OCI-M2 (cell line): ENCODE measurements at regions not wholly inside any gene's neighbourhood (a gene's known extent, or its start where the extent isn't known, plus 50 kb on each side); places are given as distances from the start of the nearest gene placed in this dataset.
"Not testable (repeated sequence)": the region's sequence is repeated elsewhere in the genome, so short reads cannot be mapped to it uniquely, and the experiment has no call there.

ENCODE experiments used
- DNase-seq: peaks from one replicate; lab custom pipeline; 2025; ENCODE audit not compliant: unreplicated experiment; lab: John Stamatoyannopoulos, UW

DNA sequence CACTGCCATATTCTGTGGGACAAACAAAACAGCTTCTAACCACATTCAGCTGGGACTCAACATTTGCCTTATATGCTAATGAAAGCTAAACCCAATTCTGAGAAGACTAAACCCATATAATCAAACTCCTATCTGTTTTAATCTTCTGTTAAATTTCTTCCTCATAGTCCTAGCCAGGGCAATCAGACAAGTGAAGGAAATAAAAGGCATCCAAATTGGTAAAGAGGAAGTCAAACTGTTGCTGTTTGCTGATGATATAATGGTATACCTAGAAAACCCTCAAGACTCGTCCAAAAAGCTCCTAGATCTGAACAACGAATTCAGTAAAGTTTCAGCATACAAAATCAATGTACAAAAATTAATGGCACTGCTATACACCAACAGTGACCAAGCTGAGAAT, 157.1 kb downstream of the PHLDA1 start:
- no peak for DNase-seq

GRCh38 chr12:75872762-75873161, 158.8 kb downstream of the PHLDA1 start:
- DNase-seq = no peak

DNA sequence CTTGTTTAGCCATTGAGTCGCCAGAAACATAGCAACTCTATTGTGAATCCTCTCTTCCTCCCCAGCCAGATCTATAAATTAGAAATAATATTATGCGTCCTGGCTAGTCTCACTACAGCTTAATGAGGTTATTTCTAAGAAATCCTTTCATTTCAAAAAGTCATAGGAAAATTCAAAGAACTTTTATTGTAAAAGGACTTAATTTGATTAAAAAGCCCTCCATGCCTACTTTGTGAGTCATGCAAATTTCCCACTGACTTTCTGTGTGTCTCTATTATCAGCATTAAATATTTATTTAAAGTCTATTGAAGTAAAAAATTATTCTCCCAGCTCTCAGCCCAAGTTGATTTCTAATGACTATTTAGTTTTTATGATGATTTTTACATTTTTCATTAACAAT, 160.7 kb downstream of the PHLDA1 start:
- DNase-seq = no peak

GRCh38 chr12:75868501-75868900, 163.1 kb downstream of the PHLDA1 start:
- DNase-seq = no peak

DNA sequence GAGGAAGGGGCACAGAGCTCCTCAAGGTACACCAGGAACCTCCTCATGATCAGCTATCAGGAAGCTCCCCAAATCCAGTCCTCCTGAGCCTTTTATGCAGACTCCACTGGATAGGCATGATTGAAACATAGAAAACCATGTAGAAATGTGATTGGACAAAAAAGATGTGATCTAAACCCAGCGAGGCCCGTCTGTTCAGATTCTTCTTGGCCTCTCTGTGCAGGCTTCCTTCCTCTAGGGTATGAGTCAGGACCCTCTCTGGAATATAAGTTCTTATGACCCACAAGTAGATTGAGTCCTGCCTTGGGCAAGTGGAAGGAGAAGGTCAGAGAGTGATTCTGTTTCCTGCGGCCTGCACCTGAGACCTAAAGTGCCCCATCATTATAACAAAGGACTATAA, 166.3 kb downstream of the PHLDA1 start:
- no peak for DNase-seq

DNA sequence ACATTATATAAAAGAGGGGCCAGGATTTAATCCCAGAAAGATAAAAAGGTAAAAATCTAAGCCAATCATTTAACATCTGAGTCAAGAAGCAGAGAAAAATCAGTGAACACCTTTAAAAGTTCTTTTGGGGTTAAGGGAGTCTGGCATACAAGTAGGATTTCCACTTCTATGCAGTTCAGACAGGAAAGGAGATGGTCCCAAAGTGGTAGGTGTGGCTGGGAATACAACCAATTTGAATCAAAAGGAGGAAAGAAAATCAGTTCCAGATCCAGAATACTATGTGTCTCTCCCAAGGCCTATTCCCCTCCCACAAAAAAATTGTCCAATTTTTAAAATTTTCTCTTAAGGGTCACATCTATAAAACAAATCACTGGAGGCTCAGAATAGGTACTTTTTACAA, 167.4 kb downstream of the PHLDA1 start:
- no peak for DNase-seq

DNA sequence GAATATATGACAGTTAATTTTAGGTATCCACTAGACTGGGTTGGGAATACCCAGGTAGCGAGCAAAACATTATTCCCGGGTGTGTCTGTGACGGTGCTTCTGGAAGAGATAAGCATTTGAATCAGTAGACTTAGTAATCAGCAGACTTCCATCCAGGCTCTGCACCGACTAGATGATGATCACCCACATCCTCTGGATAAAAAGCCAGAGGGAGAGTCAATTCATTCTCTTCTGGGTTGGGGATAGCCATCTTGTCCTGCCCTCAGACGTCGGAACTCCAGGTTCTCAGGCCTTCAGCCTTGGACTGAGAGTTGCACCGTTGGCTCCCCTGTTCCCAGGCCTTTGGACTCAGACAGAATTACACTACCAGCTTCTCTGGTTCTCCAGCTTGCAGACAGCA, 168.0 kb downstream of the PHLDA1 start:
- DNase-seq = no peak

DNA sequence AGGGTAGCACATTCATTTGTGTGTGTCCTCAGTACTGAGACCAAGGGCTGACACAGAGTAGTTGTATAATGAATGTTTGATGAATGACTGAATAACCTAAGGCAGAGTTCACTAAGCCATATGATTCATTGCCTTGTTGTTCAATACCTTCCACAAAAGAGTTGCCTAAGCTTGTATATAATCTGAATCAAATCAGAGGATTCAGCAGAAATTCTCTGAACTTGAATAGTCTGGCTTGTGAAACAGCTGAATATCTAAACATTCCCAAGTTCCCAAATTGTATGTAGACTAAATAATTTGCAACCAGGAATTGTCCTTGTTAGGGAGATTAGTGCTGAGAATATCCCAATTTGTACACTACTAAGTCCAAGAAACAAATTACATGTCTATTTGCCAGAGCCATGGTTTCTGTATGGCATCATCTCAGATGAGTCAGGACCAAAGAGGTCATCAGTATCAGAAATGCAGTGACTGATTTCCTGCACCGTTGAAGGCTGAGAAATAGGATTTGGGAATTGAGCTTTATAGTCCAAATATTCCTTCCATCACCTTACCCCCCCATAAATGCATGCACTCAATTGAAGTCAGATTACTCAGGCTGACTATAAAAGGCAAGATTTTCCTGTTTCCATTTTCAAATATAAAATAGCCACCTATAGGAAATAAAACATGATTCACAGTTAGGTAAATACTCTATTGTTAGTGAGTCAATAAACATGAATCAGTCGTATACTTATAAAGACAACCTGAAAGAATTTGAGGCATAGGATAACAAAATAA, 168.7 kb downstream of the PHLDA1 start:
- no peak for DNase-seq

DNA sequence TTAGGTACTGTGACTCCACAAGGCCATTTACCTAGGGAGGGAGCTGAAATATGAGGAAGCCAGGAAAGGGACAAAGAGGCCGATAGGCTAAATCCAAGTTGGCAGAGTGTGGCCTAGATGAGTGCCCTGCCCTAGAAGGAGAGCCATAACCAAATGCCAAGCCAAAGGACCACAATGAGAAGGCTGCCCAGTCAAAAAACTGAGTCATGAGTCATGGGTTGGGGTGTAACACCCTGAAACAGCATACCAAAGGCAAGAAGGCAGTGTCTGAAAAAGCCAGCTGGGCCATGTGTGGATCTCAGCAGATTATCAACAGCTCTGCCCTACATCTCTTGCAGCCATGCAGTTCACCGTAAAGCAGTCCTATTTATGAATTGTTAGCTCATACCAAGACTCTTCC, 171.7 kb downstream of the PHLDA1 start:
- no peak for DNase-seq

DNA sequence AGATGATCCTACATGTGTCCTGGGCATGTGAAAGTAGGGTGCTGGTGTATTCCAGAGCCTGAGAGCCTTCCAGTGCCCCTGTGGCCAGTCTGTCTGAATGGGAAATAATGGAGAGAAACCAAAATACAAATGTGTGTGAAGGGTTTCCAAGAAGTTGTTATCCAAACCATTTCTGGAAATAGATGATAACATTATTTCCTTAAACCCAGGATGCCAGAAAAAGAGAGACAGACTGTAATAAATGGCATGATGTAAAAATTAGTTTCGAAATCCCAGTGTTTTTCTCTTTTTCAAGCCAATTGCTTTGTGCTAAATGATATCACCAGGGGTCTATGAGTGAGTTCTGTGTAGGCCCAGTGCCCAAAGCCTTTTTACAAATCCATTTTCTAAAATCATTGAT, 175.3 kb downstream of the PHLDA1 start:
- DNase-seq = no peak

- DNase-seq = no peak
Measured at GRCh38 chr12:75855360-75855759, 176.2 kb downstream of the PHLDA1 start.

GRCh38 chr12:75854681-75855309, 176.8 kb downstream of the PHLDA1 start:
- no peak for DNase-seq

GRCh38 chr12:75854137-75854536, 177.4 kb downstream of the PHLDA1 start:
- not testable (repeated sequence) for DNase-seq

DNA sequence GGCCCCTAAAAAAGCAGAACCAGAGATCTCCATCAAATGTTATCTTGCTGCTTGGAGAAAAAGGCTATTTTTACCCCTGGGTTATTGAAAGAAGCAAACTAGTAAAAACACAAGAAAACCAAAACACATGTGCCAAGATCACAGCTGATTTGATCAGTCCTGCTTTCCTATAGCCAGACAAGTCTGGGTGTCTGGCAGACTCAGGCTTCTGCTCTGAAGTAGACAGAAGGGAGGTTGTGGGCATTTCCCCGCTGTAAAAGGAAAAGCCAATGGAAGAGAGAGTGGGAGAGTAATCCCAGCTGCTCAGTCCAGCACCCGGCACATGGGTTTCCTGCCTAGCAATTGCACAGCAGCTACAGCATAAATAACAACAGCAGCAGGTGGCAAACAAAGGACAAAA, 177.9 kb downstream of the PHLDA1 start:
- DNase-seq = no peak

DNA sequence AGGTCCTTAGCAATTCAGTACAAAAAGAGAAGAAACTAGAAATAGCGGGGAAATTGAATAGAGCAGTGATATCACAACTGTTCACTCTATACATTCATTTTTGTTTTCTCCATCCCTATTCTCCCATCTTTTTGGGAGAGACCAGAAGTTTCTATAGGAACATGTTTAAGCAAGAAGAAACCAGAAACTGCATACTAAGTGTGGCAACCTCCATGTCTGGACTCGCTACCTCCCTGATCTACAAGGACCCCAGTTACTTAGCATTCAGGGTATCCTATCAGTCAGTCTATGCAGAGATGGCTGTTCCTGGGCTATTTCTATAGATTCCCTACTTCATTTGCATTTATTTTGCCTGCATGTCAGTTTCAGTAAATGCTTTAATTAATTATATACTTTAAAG, 178.6 kb downstream of the PHLDA1 start:
- DNase-seq = no peak

- no peak for DNase-seq
Measured at GRCh38 chr12:75852143-75852542, 179.4 kb downstream of the PHLDA1 start.

- DNase-seq = no peak
Measured at GRCh38 chr12:75850721-75851462, 180.7 kb downstream of the PHLDA1 start.

- no peak for DNase-seq
Measured at GRCh38 chr12:75848961-75849360, 182.6 kb downstream of the PHLDA1 start.

GRCh38 chr12:75848431-75848925, 183.1 kb downstream of the PHLDA1 start:
- DNase-seq = no peak

GRCh38 chr12:75846102-75846501, 185.5 kb downstream of the PHLDA1 start:
- no peak for DNase-seq

GRCh38 chr12:75844985-75845384, 186.6 kb downstream of the PHLDA1 start:
- DNase-seq = no peak
